ENCODE measurements at regions not wholly inside any gene's neighbourhood (a gene's known extent, or its start where the extent isn't known, plus 50 kb on each side); places are given as distances from the start of the nearest gene placed in this dataset.

GRCh38 chr18:42178376-42179080 lies 223.5 kb downstream of the PIK3C3 start:
- H3K27me3 Mint-ChIP-seq (ENCODE audit: low read depth): no peaks in the 10 kb centered on the region
- DNase-seq (no peak), ATAC-seq (no peak)
- H3K36me3 Mint-ChIP-seq (ENCODE audit: insufficient read depth): no peaks in the 10 kb centered on the region
- no peaks in the 10 kb centered on the region for H3K4me1 Mint-ChIP-seq (ENCODE audit: low read depth)
- H3K9me3 Mint-ChIP-seq: no peaks in the 10 kb centered on the region
- H3K4me3 Mint-ChIP-seq: no peak overlapping the region

GRCh38 chr18:42179542-42180121 lies 224.6 kb downstream of the PIK3C3 start:
- ATAC-seq: no peak
- Mint-ChIP-seq H3K9me3 (no peaks in the 10 kb centered on the region), H3K4me1 (ENCODE audit: low read depth) (no peaks in the 10 kb centered on the region), H3K36me3 (ENCODE audit: insufficient read depth) (no peaks in the 10 kb centered on the region), H3K4me3 (no peak overlapping the region), H3K27me3 (ENCODE audit: low read depth) (no peaks in the 10 kb centered on the region)
- DNase-seq: no peak

GRCh38 chr18:42181474-42181873 lies 226.4 kb downstream of the PIK3C3 start:
- DNase-seq: no peak
- Mint-ChIP-seq H3K27me3 (ENCODE audit: low read depth) (no peaks in the 10 kb centered on the region), H3K9me3 (no peaks in the 10 kb centered on the region), H3K36me3 (ENCODE audit: insufficient read depth) (no peaks in the 10 kb centered on the region), H3K4me1 (ENCODE audit: low read depth) (no peaks in the 10 kb centered on the region), H3K4me3 (no peak overlapping the region)
- ATAC-seq: no peak

- Mint-ChIP-seq H3K9me3 (no peaks in the 10 kb centered on the region), H3K4me1 (ENCODE audit: low read depth) (no peaks in the 10 kb centered on the region), H3K27me3 (ENCODE audit: low read depth) (no peaks in the 10 kb centered on the region), H3K4me3 (no peak overlapping the region), H3K36me3 (ENCODE audit: insufficient read depth) (no peaks in the 10 kb centered on the region)
- DNase-seq (no peak), ATAC-seq (no peak)
Measured at GRCh38 chr18:42182728-42183700, 228.0 kb downstream of the PIK3C3 start.

- no peaks in the 10 kb centered on the region for H3K27me3 Mint-ChIP-seq (ENCODE audit: low read depth)
- ATAC-seq: no peak
- no peak overlapping the region for H3K4me3 Mint-ChIP-seq
- no peaks in the 10 kb centered on the region for H3K4me1 Mint-ChIP-seq (ENCODE audit: low read depth)
- H3K36me3 Mint-ChIP-seq (ENCODE audit: insufficient read depth): no peaks in the 10 kb centered on the region
- H3K9me3 Mint-ChIP-seq: no peaks in the 10 kb centered on the region
- no peak for DNase-seq
Measured at GRCh38 chr18:42183746-42184145, 228.7 kb downstream of the PIK3C3 start.

GRCh38 chr18:42184685-42185477 lies 229.8 kb downstream of the PIK3C3 start:
- Mint-ChIP-seq H3K9me3 (peaks cover 10% of the 10 kb centered on the region), H3K36me3 (ENCODE audit: insufficient read depth) (no peaks in the 10 kb centered on the region), H3K4me1 (ENCODE audit: low read depth) (no peaks in the 10 kb centered on the region), H3K27me3 (ENCODE audit: low read depth) (no peaks in the 10 kb centered on the region), H3K4me3 (no peak overlapping the region)
- DNase-seq (no peak), ATAC-seq (no peak)

- DNase-seq (no peak), ATAC-seq (no peak)
- Mint-ChIP-seq H3K4me3 (no peak overlapping the region), H3K27me3 (ENCODE audit: low read depth) (no peaks in the 10 kb centered on the region), H3K4me1 (ENCODE audit: low read depth) (no peaks in the 10 kb centered on the region), H3K9me3 (peaks cover 11% of the 10 kb centered on the region), H3K36me3 (ENCODE audit: insufficient read depth) (no peaks in the 10 kb centered on the region)
Measured at GRCh38 chr18:42185486-42185885, 230.5 kb downstream of the PIK3C3 start.

GRCh38 chr18:42187611-42188380 lies 232.8 kb downstream of the PIK3C3 start:
- no peak for ATAC-seq
- no peaks in the 10 kb centered on the region for H3K36me3 Mint-ChIP-seq (ENCODE audit: insufficient read depth)
- H3K4me3 Mint-ChIP-seq: no peak overlapping the region
- no peaks in the 10 kb centered on the region for H3K27me3 Mint-ChIP-seq (ENCODE audit: low read depth)
- H3K4me1 Mint-ChIP-seq (ENCODE audit: low read depth): no peaks in the 10 kb centered on the region
- DNase-seq: no peak
- peaks cover 12% of the 10 kb centered on the region for H3K9me3 Mint-ChIP-seq

GRCh38 chr18:42190643-42191042 lies 235.6 kb downstream of the PIK3C3 start:
- ATAC-seq (no peak), DNase-seq (no peak)
- Mint-ChIP-seq H3K36me3 (ENCODE audit: insufficient read depth) (no peaks in the 10 kb centered on the region), H3K4me1 (ENCODE audit: low read depth) (no peaks in the 10 kb centered on the region), H3K9me3 (peaks cover 12% of the 10 kb centered on the region), H3K27me3 (ENCODE audit: low read depth) (no peaks in the 10 kb centered on the region), H3K4me3 (no peak overlapping the region)

- no peak for ATAC-seq
- Mint-ChIP-seq H3K36me3 (ENCODE audit: insufficient read depth) (no peaks in the 10 kb centered on the region), H3K4me1 (ENCODE audit: low read depth) (no peaks in the 10 kb centered on the region)
Measured at GRCh38 chr18:42192251-42193248, 237.5 kb downstream of the PIK3C3 start.

GRCh38 chr18:42196651-42197050 lies 241.6 kb downstream of the PIK3C3 start:
- DNase-seq (no peak), ATAC-seq (no peak)
- no peak overlapping the region for H3K4me3 Mint-ChIP-seq
- H3K36me3 Mint-ChIP-seq (ENCODE audit: insufficient read depth): no peaks in the 10 kb centered on the region
- H3K4me1 Mint-ChIP-seq (ENCODE audit: low read depth): no peaks in the 10 kb centered on the region
- H3K9me3 Mint-ChIP-seq: no peaks in the 10 kb centered on the region
- H3K27me3 Mint-ChIP-seq (ENCODE audit: low read depth): no peaks in the 10 kb centered on the region

More at GRCh38 chr18:42192251-42193248, 237.5 kb downstream of the PIK3C3 start:
- no peaks in the 10 kb centered on the region for H3K27me3 Mint-ChIP-seq (ENCODE audit: low read depth)
- peaks cover 12% of the 10 kb centered on the region for H3K9me3 Mint-ChIP-seq
- H3K4me3 Mint-ChIP-seq: no peak overlapping the region
- DNase-seq: no peak

- H3K4me3 Mint-ChIP-seq: no peak overlapping the region
- H3K36me3 Mint-ChIP-seq (ENCODE audit: insufficient read depth): no peaks in the 10 kb centered on the region
- no peaks in the 10 kb centered on the region for H3K27me3 Mint-ChIP-seq (ENCODE audit: low read depth)
- no peaks in the 10 kb centered on the region for H3K9me3 Mint-ChIP-seq
- ATAC-seq (no peak), DNase-seq (no peak)
- no peaks in the 10 kb centered on the region for H3K4me1 Mint-ChIP-seq (ENCODE audit: low read depth)
Measured at GRCh38 chr18:42201137-42201536, 246.1 kb downstream of the PIK3C3 start.

Data from activated T-cell treated with anti-CD3 and anti-CD28 coated beads, Interleukin-2, amount 50 U/mL, for 4 hours (primary cell).